HFFc6 (cell line): ENCODE measurements at regions not wholly inside any gene's neighbourhood (a gene's known extent, or its start where the extent isn't known, plus 50 kb on each side); places are given as distances from the start of the nearest gene placed in this dataset.

Experiments
- DNase-seq: peaks from one replicate; pipeline ENCODE4 v3.0.0-alpha.2; 2018
- H3K27ac Mint-ChIP-seq: 2 replicates; pipeline ENCODE4 v1.8.0; 2020; ENCODE audit warnings: mild to moderate bottlenecking, mixed read lengths
- H3K27me3 Mint-ChIP-seq: 2 replicates; pipeline ENCODE4 v1.8.0; 2021; ENCODE audit warnings: mild to moderate bottlenecking, moderate library complexity, mixed read lengths; ENCODE audit not compliant: insufficient read depth
- H3K36me3 Mint-ChIP-seq: 2 replicates; pipeline ENCODE4 v1.8.0; 2021; ENCODE audit warnings: low read depth, mixed read lengths
- H3K4me1 Mint-ChIP-seq: 2 replicates; pipeline ENCODE4 v1.8.0; 2020; ENCODE audit warnings: low read depth, mixed read lengths
- H3K4me3 Mint-ChIP-seq: 2 replicates; pipeline ENCODE4 v1.8.0; 2020; ENCODE audit warnings: mild to moderate bottlenecking, moderate library complexity, mixed read lengths
- H3K9me3 Mint-ChIP-seq: 2 replicates; pipeline ENCODE4 v1.8.0; 2020; ENCODE audit warnings: mild to moderate bottlenecking, mixed read lengths
- TF ChIP-seq, protein P1 (sequence below): fragments of 200-600 bp; sonication (generic); IDR thresholded peaks from 2 replicates; pipeline ENCODE4 v1.5.0; 2021; ENCODE audit warnings: antibody characterized with exemption, mild to moderate bottlenecking

DNA sequence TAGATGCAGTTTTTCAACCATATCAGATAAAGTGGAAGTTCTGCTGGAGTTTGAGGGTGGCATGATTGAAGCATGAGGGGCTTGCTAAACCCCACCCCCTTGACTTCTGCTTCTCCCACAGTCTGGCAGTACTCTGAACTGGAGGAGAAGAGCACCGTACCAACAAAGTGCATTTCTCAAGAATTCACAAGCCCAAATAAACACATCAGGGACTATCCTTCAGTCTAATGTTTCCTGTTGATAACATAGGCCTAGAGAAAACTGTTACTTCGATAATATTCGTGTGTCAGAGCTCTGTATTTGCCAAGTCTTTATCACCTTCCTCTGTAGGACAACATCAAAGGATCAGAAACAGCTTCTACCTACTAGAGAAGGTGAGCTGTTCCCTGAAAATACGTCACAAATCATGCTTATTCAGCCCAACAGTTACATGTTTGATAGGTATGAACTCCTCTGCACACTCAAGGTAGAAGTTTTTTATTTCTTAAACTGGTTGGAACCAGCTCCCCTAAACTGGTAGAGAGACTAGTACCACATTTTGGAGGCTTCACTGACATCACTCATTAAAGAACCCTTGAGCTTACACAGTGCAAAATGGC is 117.8 kb upstream of the PRNP start:
- Mint-ChIP-seq H3K9me3 (peaks cover 9% of the 10 kb centered on the region), H3K4me3 (no peak overlapping the region), H3K27me3 (peaks cover 4% of the 10 kb centered on the region), H3K4me1 (peaks cover 25% of the 10 kb centered on the region), H3K36me3 (peaks cover 9% of the 10 kb centered on the region), H3K27ac (no peak overlapping the region)
- TF ChIP-seq, protein P1, sequence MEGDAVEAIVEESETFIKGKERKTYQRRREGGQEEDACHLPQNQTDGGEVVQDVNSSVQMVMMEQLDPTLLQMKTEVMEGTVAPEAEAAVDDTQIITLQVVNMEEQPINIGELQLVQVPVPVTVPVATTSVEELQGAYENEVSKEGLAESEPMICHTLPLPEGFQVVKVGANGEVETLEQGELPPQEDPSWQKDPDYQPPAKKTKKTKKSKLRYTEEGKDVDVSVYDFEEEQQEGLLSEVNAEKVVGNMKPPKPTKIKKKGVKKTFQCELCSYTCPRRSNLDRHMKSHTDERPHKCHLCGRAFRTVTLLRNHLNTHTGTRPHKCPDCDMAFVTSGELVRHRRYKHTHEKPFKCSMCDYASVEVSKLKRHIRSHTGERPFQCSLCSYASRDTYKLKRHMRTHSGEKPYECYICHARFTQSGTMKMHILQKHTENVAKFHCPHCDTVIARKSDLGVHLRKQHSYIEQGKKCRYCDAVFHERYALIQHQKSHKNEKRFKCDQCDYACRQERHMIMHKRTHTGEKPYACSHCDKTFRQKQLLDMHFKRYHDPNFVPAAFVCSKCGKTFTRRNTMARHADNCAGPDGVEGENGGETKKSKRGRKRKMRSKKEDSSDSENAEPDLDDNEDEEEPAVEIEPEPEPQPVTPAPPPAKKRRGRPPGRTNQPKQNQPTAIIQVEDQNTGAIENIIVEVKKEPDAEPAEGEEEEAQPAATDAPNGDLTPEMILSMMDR = no peak
- no peak for DNase-seq

DNA sequence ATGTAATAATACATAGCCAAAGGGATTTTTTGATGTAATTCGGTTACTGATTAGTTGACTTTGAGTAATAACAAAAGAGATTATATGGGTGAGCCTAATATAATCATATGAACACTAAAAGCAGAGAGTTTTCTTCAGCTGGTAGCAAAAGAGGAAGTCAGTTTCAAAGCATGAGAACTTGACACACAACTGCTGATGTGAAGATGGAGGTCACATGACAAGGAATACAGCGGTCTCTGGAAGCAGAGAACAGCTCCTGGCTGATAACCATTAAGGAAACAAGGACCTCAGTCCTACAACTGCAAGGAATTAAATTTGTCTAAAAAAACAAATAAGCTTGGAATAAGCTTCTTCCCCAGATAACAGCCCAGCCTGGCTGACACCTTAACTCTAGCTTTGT is 119.1 kb upstream of the PRNP start:
- no peak overlapping the region for H3K4me3 Mint-ChIP-seq
- peaks cover 9% of the 10 kb centered on the region for H3K9me3 Mint-ChIP-seq
- H3K27me3 Mint-ChIP-seq = peaks cover 4% of the 10 kb centered on the region
- peaks cover 25% of the 10 kb centered on the region for H3K4me1 Mint-ChIP-seq
- TF ChIP-seq, protein P1 = no peak
- H3K36me3 Mint-ChIP-seq = peaks cover 9% of the 10 kb centered on the region
- no peak for DNase-seq
- no peak overlapping the region for H3K27ac Mint-ChIP-seq

DNA sequence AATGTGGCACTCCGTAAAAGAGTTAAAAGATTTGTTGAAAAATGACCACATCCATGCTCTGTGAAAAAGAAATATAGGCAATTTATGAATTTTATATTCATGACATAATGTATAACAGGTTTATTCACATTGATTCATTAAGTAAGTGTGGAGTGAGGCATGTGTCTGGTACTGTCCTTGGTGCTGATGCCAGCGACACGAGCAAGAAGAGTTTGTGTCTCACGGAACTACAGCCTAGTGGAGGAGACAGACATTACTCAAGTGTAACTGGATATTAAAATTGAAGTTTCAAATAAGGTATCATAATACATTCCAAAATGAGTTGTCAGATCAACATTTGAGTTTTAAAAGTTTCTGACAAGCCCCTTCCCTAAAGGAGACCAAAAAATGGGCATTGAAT is 122.7 kb upstream of the PRNP start:
- DNase-seq = peak; percentile 76
- Mint-ChIP-seq H3K4me3 (no peak overlapping the region), H3K9me3 (peaks cover 9% of the 10 kb centered on the region), H3K27me3 (peaks cover 4% of the 10 kb centered on the region; the same call in 1 of the 2 replicates), H3K4me1 (peaks cover 36% of the 10 kb centered on the region), H3K36me3 (peaks cover 9% of the 10 kb centered on the region), H3K27ac (no peak overlapping the region)
- TF ChIP-seq, protein P1 = peak; percentile 65

DNA sequence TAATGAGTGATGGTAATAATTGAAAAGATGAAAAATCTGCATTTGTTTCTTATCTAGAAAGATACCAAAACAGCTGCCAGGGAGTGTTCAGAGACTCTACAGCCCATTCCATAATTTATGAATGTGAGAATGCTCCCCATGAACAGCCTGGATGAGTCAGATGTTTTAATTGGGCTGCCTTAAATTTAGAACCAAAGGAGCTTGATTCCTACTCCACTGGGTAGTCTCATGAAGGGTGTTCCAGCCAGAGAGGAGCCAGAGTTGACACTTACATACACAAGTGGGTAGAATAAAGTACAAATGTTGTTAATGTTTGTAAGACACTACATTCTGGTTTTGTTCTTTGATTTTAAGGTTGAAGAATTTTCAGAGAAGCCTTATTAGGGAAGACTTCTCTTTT is 123.2 kb upstream of the PRNP start:
- TF ChIP-seq, protein P1 = no peak
- Mint-ChIP-seq H3K27me3 (peaks cover 4% of the 10 kb centered on the region; the same call in 1 of the 2 replicates), H3K36me3 (peaks cover 13% of the 10 kb centered on the region), H3K4me1 (peaks cover 36% of the 10 kb centered on the region), H3K4me3 (no peak overlapping the region), H3K9me3 (peaks cover 10% of the 10 kb centered on the region), H3K27ac (no peak overlapping the region)
- no peak for DNase-seq

DNA sequence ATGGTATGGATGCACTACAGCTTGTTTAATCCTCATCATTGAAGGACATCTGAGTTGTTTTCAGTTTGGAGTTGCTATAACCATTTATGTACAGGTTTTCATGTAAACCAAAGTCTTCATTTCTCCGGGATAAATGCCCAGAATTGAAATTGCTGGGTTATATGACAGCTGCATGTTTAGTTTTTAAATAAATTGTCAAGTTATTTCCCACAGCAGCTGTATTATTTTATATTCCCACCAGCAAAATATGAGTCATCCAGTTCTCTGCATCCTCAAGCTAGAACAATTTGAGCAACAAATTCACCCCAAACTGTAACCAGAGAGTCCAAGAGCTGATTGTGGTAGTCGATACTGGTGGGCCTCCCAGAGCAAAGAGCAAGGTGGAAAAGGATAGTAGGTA is 125.6 kb upstream of the PRNP start:
- DNase-seq = no peak
- Mint-ChIP-seq H3K9me3 (peaks cover 12% of the 10 kb centered on the region), H3K4me3 (no peak overlapping the region), H3K36me3 (peaks cover 15% of the 10 kb centered on the region), H3K4me1 (peaks cover 47% of the 10 kb centered on the region), H3K27me3 (peaks cover 4% of the 10 kb centered on the region; the same call in 1 of the 2 replicates), H3K27ac (no peak overlapping the region)
- TF ChIP-seq, protein P1 = no peak
